ENCODE measurements at regions not wholly inside any gene's neighbourhood (a gene's known extent, or its start where the extent isn't known, plus 50 kb on each side); places are given as distances from the start of the nearest gene placed in this dataset.

DNA sequence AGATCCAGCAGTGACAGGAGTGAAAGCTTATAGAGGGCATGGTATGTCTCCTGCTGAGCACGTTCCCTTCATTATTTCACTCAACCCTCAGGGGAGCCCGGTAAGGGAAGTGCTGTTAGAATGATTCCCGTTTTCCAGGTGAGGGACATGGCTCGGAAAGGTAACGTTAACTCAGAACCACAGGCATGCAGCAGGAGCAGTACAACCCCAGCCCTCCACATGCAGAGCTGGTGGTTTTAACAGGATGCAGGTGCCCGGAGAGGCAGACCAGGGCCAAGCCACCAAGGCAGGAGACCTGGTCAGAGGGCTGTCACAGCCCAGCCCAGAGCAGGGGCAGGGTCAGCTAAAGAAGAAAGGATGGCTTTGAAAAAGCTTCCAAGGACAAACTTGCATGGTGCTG is 268.5 kb downstream of the SH3BP4 start:
- TF ChIP-seq, protein P1, sequence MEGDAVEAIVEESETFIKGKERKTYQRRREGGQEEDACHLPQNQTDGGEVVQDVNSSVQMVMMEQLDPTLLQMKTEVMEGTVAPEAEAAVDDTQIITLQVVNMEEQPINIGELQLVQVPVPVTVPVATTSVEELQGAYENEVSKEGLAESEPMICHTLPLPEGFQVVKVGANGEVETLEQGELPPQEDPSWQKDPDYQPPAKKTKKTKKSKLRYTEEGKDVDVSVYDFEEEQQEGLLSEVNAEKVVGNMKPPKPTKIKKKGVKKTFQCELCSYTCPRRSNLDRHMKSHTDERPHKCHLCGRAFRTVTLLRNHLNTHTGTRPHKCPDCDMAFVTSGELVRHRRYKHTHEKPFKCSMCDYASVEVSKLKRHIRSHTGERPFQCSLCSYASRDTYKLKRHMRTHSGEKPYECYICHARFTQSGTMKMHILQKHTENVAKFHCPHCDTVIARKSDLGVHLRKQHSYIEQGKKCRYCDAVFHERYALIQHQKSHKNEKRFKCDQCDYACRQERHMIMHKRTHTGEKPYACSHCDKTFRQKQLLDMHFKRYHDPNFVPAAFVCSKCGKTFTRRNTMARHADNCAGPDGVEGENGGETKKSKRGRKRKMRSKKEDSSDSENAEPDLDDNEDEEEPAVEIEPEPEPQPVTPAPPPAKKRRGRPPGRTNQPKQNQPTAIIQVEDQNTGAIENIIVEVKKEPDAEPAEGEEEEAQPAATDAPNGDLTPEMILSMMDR (IDR thresholded peaks at IDR 0.05): no peak
- TF ChIP-seq POLR2A (IDR thresholded peaks at IDR 0.05): no peak
